OCI-LY1 (cell line): ENCODE measurements at regions not wholly inside any gene's neighbourhood (a gene's known extent, or its start where the extent isn't known, plus 50 kb on each side); places are given as distances from the start of the nearest gene placed in this dataset.

Experiments used
- CTCF ChIP-seq: fragments of 200-600 bp; sonication (generic), shearing (Covaris generic); IDR thresholded peaks from 2 replicates; pipeline ENCODE4 v1.5.1; 2017; ENCODE audit warnings: mild to moderate bottlenecking, antibody characterized with exemption, low read length, moderate library complexity, mixed read lengths
- EZH2 ChIP-seq: fragments of 200-600 bp; sonication (generic), shearing (Covaris generic); IDR thresholded peaks from 2 replicates; pipeline ENCODE4 v1.8.0; 2017; ENCODE audit warnings: borderline replicate concordance, mixed run types, mild to moderate bottlenecking, antibody characterized with exemption, low read length, moderate library complexity, mixed read lengths

- TF ChIP-seq CTCF (no peak), EZH2 (no peak)
Observed at GRCh38 chr6:106778943-106779342, 149.6 kb downstream of the QRSL1 start.
